ENCODE measurements at regions not wholly inside any gene's neighbourhood (a gene's known extent, or its start where the extent isn't known, plus 50 kb on each side); places are given as distances from the start of the nearest gene placed in this dataset.
"Not testable (repeated sequence)": the region's sequence is repeated elsewhere in the genome, so short reads cannot be mapped to it uniquely, and the experiment has no call there.

DNA sequence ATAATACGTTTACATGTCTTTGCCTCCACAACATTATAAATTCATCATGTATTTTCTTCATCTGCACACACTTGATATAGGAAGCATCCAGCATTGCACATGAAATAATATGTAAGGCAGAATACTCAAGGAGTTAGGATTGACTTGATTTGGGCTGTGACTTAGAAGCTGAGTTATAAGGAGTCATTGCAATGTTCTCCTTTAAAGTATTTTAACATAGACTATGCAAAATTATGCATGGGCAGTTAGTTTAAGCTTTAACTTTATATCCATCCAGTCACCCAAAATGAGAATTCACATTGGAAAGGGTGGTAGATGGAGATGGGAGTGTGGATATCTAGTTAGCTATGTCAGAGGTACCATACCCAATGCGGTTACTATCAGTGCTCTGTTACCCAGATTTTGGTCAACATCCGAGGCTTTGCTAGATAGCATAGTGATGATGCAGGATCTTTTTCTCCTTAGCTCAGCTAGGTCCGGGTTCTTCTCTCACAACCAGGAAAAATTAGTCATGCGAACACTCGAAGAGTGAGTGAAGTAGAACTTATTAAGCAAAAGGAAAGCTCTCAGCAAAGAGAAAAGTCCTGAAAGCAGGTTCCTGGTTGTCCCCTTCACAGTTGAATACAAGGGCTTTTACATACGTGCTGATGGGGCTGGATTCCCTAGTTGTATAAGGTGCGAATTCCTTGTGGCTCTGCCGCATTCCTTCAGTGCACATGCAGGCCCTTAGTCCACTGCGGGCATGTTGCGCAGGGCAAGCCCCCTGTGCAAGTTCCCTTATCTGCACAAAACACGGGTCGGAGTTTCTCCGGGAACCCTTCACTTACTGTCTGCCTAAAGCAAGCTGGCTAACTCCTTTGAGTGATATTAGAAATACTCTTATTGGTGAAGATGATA lies 73.1 kb upstream of the FAM20A start:
- no peak overlapping the region for H3K4me2 ChIP-seq
- no peaks in the 10 kb centered on the region for H3K4me1 ChIP-seq (ENCODE audit: low read depth, poor library complexity, severe bottlenecking)
- no peaks in the 10 kb centered on the region for H3K27me3 ChIP-seq (ENCODE audit: insufficient read depth, low read depth)
- no peaks in the 10 kb centered on the region for H3K79me2 ChIP-seq (ENCODE audit: insufficient read depth, low read depth)
- no peaks in the 10 kb centered on the region for H3K36me3 ChIP-seq (ENCODE audit: insufficient read depth)
- H3K27ac ChIP-seq: no peak overlapping the region
- no peaks in the 10 kb centered on the region for H4K20me1 ChIP-seq (ENCODE audit: insufficient read depth)
- no peak overlapping the region for H3K9ac ChIP-seq
- TF ChIP-seq, protein P1, sequence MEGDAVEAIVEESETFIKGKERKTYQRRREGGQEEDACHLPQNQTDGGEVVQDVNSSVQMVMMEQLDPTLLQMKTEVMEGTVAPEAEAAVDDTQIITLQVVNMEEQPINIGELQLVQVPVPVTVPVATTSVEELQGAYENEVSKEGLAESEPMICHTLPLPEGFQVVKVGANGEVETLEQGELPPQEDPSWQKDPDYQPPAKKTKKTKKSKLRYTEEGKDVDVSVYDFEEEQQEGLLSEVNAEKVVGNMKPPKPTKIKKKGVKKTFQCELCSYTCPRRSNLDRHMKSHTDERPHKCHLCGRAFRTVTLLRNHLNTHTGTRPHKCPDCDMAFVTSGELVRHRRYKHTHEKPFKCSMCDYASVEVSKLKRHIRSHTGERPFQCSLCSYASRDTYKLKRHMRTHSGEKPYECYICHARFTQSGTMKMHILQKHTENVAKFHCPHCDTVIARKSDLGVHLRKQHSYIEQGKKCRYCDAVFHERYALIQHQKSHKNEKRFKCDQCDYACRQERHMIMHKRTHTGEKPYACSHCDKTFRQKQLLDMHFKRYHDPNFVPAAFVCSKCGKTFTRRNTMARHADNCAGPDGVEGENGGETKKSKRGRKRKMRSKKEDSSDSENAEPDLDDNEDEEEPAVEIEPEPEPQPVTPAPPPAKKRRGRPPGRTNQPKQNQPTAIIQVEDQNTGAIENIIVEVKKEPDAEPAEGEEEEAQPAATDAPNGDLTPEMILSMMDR (conservative IDR thresholded peaks at IDR 0.05; ENCODE audit: low read depth, low read length): no peak
- no peak overlapping the region for H3K4me3 ChIP-seq (IDR thresholded peaks at IDR 0.05; ENCODE audit: insufficient read depth, low read depth, low read length)
- H2AFZ ChIP-seq (ENCODE audit: low read depth): no peak overlapping the region

DNA sequence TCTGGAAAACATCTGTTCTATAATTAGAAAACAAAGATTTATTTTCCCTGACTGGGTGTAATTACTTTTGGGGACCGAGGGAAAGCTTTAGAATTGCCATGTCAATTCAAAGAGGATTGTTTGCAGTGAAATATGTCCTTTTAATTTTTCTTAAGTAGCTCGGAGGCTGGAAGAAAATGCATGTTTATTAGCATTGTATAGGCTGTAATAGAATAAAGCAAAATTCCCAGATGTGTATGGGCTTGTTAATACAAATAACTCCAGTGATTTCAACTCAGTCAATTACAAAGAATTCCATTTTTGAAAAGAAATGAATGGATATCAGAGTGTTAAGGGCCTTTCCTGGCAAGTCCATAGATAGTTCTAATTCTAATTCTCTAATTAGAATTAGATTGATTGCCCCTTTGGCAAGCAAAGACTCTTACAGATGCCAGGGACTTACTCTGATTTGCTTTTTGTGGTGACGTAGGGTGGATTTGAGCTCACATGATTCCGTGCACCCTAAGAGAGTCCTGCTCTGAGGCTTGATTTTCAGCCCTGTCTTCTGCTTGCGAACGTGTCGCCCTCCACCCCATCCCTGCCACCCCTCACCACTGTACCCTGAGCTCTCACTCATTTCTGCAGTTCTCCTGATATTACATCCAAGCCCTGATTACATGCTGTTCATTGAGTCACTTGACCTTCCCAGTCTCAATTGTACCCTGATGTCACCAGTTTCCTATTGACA lies 70.0 kb upstream of the FAM20A start:
- H3K4me1 ChIP-seq (ENCODE audit: low read depth, poor library complexity, severe bottlenecking): no peaks in the 10 kb centered on the region
- H3K9ac ChIP-seq: no peak overlapping the region
- no peaks in the 10 kb centered on the region for H3K79me2 ChIP-seq (ENCODE audit: insufficient read depth, low read depth)
- TF ChIP-seq, protein P1 (conservative IDR thresholded peaks at IDR 0.05; ENCODE audit: low read depth, low read length): no peak
- no peak overlapping the region for H3K4me2 ChIP-seq
- H3K4me3 ChIP-seq (IDR thresholded peaks at IDR 0.05; ENCODE audit: insufficient read depth, low read depth, low read length): no peak overlapping the region
- H4K20me1 ChIP-seq (ENCODE audit: insufficient read depth): no peaks in the 10 kb centered on the region
- no peak overlapping the region for H3K27ac ChIP-seq
- H3K36me3 ChIP-seq (ENCODE audit: insufficient read depth): no peaks in the 10 kb centered on the region
- H2AFZ ChIP-seq (ENCODE audit: low read depth): no peak overlapping the region
- no peaks in the 10 kb centered on the region for H3K27me3 ChIP-seq (ENCODE audit: insufficient read depth, low read depth)

DNA sequence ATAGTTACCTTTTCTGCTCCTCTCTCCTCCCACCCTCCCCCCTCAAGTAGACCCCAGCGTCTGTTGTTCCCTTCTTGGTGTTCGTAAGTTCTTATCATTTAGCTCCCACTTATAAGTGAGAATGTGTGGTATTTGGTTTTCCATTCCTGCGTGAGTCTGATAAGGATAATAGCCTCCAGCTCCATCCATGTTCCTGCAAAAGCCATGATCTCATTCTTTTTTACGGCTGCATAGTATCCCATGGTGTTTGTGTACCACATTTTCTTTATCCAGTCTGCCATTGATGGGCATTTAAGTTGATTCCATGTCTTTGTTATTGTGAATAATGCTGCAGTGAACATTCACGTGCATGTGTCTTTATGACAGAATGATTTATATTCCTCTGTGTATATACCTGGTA lies 65.3 kb upstream of the FAM20A start:
- H3K4me1 ChIP-seq (ENCODE audit: low read depth, poor library complexity, severe bottlenecking); H3K9ac ChIP-seq; H3K36me3 ChIP-seq (ENCODE audit: insufficient read depth); H2AFZ ChIP-seq (ENCODE audit: low read depth); H3K27me3 ChIP-seq (ENCODE audit: insufficient read depth, low read depth); H3K27ac ChIP-seq; H3K4me3 ChIP-seq (IDR thresholded peaks at IDR 0.05; ENCODE audit: insufficient read depth, low read depth, low read length); H4K20me1 ChIP-seq (ENCODE audit: insufficient read depth); H3K4me2 ChIP-seq; H3K79me2 ChIP-seq (ENCODE audit: insufficient read depth, low read depth): not testable (repeated sequence)

DNA sequence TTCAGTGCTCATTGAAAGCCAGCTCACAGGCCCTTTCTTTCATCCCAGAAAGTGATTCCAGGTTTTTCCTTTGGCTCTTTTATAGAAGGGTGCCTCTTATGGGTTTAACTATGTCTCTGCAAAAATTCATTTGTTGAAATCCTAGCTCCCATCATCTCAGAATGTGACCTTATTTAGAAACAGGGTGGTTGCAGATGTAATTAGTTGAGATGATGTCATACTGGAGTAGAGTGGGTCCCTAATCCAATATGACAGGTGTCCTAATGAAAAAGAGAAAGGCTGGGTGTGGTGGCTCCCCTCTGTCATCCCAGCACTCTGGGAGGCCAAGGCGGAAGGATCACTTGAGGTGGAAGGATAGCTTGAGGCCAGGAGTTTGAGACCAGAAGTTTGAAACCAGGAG lies 64.2 kb upstream of the FAM20A start:
- no peaks in the 10 kb centered on the region for H3K79me2 ChIP-seq (ENCODE audit: insufficient read depth, low read depth)
- H3K4me2 ChIP-seq: no peak overlapping the region
- H4K20me1 ChIP-seq (ENCODE audit: insufficient read depth): no peaks in the 10 kb centered on the region
- H3K27ac ChIP-seq: no peak overlapping the region
- H2AFZ ChIP-seq (ENCODE audit: low read depth): no peak overlapping the region
- H3K9ac ChIP-seq: no peak overlapping the region
- H3K4me3 ChIP-seq (IDR thresholded peaks at IDR 0.05; ENCODE audit: insufficient read depth, low read depth, low read length): no peak overlapping the region
- H3K27me3 ChIP-seq (ENCODE audit: insufficient read depth, low read depth): no peaks in the 10 kb centered on the region
- TF ChIP-seq, protein P1 (conservative IDR thresholded peaks at IDR 0.05; ENCODE audit: low read depth, low read length): no peak
- H3K4me1 ChIP-seq (ENCODE audit: low read depth, poor library complexity, severe bottlenecking): no peaks in the 10 kb centered on the region
- no peaks in the 10 kb centered on the region for H3K36me3 ChIP-seq (ENCODE audit: insufficient read depth)

DNA sequence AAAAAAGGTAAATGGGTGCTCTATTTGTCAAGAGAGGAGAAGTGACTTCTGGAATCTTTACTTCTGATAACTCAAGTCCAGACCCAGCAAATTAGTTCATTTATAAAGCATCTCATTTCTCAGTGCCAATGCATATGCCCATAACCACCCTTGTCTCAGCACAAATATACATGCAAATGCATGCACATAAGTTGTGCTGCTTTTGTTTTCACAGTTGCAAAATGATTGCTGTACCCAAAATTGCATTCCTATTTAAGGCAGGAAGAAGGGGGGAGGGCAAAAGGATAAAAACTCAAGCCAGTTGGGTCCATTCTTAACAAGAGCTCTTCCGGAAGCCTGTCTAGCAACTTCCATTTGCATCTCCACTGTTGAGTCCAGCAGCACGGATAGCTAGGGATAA lies 61.3 kb upstream of the FAM20A start:
- H3K4me1 ChIP-seq (ENCODE audit: low read depth, poor library complexity, severe bottlenecking): no peaks in the 10 kb centered on the region
- no peak overlapping the region for H3K4me2 ChIP-seq
- no peak overlapping the region for H3K9ac ChIP-seq
- H3K27me3 ChIP-seq (ENCODE audit: insufficient read depth, low read depth): no peaks in the 10 kb centered on the region
- H3K27ac ChIP-seq: no peak overlapping the region
- no peak overlapping the region for H2AFZ ChIP-seq (ENCODE audit: low read depth)
- no peak overlapping the region for H3K4me3 ChIP-seq (IDR thresholded peaks at IDR 0.05; ENCODE audit: insufficient read depth, low read depth, low read length)
- TF ChIP-seq, protein P1 (conservative IDR thresholded peaks at IDR 0.05; ENCODE audit: low read depth, low read length): no peak
- H4K20me1 ChIP-seq (ENCODE audit: insufficient read depth): no peaks in the 10 kb centered on the region
- H3K36me3 ChIP-seq (ENCODE audit: insufficient read depth): no peaks in the 10 kb centered on the region
- no peaks in the 10 kb centered on the region for H3K79me2 ChIP-seq (ENCODE audit: insufficient read depth, low read depth)

Measured in KMS-11 (cell line).